ENCODE measurements at regions not wholly inside any gene's neighbourhood (a gene's known extent, or its start where the extent isn't known, plus 50 kb on each side); places are given as distances from the start of the nearest gene placed in this dataset.

- Histone ChIP-seq H3K9me2 (no peaks in the 10 kb centered on the region), H3K9me3 (no peaks in the 10 kb centered on the region), H4K20me1 (ENCODE audit: insufficient read depth) (no peaks in the 10 kb centered on the region), H3K4me2 (no peak overlapping the region), H3K79me2 (ENCODE audit: insufficient read depth) (no peaks in the 10 kb centered on the region), H3K4me3 (ENCODE audit: low read depth in 2 of 2, low read length in 1 of 2) (no peak overlapping the region), H3K4me1 (ENCODE audit: control insufficient read depth in 1 of 2, insufficient read depth in 2 of 2, low read depth in 1 of 2, low read length in 1 of 2) (no peaks in the 10 kb centered on the region), H3K9ac (no peak overlapping the region), H3F3A (replicated peaks; ENCODE audit: insufficient read depth) (peaks cover 11% of the 10 kb centered on the region), H2AFZ (ENCODE audit: low read depth) (no peak overlapping the region), H3K27me3 (ENCODE audit: insufficient read depth) (no peaks in the 10 kb centered on the region), H3K36me3 (replicated peaks in 1 of 2; ENCODE audit: control insufficient read depth in 1 of 2, insufficient read depth in 2 of 2, low read length in 1 of 2) (no peaks in the 10 kb centered on the region), H3K27ac (ENCODE audit: low read depth in 2 of 2, low read length in 1 of 2) (no peak overlapping the region)
- 11% methylated on average over 2 of the region's 2 CpGs for WGBS (ENCODE audit: low lambda C conversion rate)
- no peak for DNase-seq
- no peak for TF ChIP-seq GABPA (IDR thresholded peaks at IDR 0.05; ENCODE audit: low read depth)
- no peak for TF ChIP-seq USF1 (IDR thresholded peaks at IDR 0.05; ENCODE audit: borderline replicate concordance, low read depth)
- TF ChIP-seq RFX5 (IDR thresholded peaks at IDR 0.05; ENCODE audit: low read length) = no peak
- POLR2A ChIA-PET = no interaction called here
- CTCF ChIA-PET = interaction anchor here (0.7 kb wide), 1 partner anchor 68 kb away, joined by 3 read pairs; no protein-coding TSS in a partner anchor
These were observed 192.4 kb upstream of the RPL34 start for GRCh38 chr4:108427946-108428485.

GRCh38 chr4:108426493-108426892, 193.9 kb upstream of the RPL34 start:
- H3K36me3 ChIP-seq (replicated peaks in 1 of 2; ENCODE audit: control insufficient read depth in 1 of 2, insufficient read depth in 2 of 2, low read length in 1 of 2) = no peaks in the 10 kb centered on the region
- no peaks in the 10 kb centered on the region for H3K9me3 ChIP-seq
- peak overlapping the region in 1 of 2 experiments; percentile 32; a peak in 1 of 4 replicates for H3K4me3 ChIP-seq (ENCODE audit: low read depth in 2 of 2, low read length in 1 of 2)
- H3K4me2 ChIP-seq = peak overlapping the region; percentile 56
- peak overlapping the region; percentile 24; the same call in 1 of the 2 replicates for H3K9ac ChIP-seq
- H3K9me2 ChIP-seq = no peaks in the 10 kb centered on the region
- ChIA-PET POLR2A (no interaction called here), CTCF (no interaction called here)
- DNase-seq = no peak
- WGBS (ENCODE audit: low lambda C conversion rate) = 8% methylated on average over 3 of the region's 3 CpGs
- H3F3A ChIP-seq (replicated peaks; ENCODE audit: insufficient read depth) = peaks cover 11% of the 10 kb centered on the region
- peak overlapping the region in 1 of 2 experiments; percentile 63; a peak in 2 of 4 replicates for H3K27ac ChIP-seq (ENCODE audit: low read depth in 2 of 2, low read length in 1 of 2)
- H3K4me1 ChIP-seq (ENCODE audit: control insufficient read depth in 1 of 2, insufficient read depth in 2 of 2, low read depth in 1 of 2, low read length in 1 of 2) = no peaks in the 10 kb centered on the region
- H4K20me1 ChIP-seq (ENCODE audit: insufficient read depth) = no peaks in the 10 kb centered on the region
- no peak for TF ChIP-seq MEF2A (IDR thresholded peaks at IDR 0.05; ENCODE audit: borderline replicate concordance, low read depth)
- peak; percentile 49; the same call in 1 of the 2 replicates for TF ChIP-seq NFIC (IDR thresholded peaks at IDR 0.05; ENCODE audit: borderline replicate concordance)
- peak; percentile 39; the same call in 1 of the 2 replicates for TF ChIP-seq POLR2AphosphoS5 (IDR thresholded peaks at IDR 0.05; ENCODE audit: low read depth, low read length)
- TF ChIP-seq PBX3 (IDR thresholded peaks at IDR 0.05) = peak; percentile 93
- TF ChIP-seq FOXM1 (IDR thresholded peaks at IDR 0.05; ENCODE audit: low read depth) = no peak
- TF ChIP-seq FOXJ3 (CRISPR knock-in tag; IDR thresholded peaks at IDR 0.05) = no peak
- no peak for TF ChIP-seq GATA2 (CRISPR knock-in tag; IDR thresholded peaks at IDR 0.05)
- no peak for TF ChIP-seq YY1 (IDR thresholded peaks at IDR 0.05; ENCODE audit: low read depth)
- peak; percentile 73 for TF ChIP-seq TCF12 (IDR thresholded peaks at IDR 0.05)
- peak; percentile 63 for TF ChIP-seq JUND (IDR thresholded peaks at IDR 0.05)
- no peak for TF ChIP-seq RCOR1 (IDR thresholded peaks at IDR 0.05; ENCODE audit: low read length)
- TF ChIP-seq EP300 (IDR thresholded peaks at IDR 0.05; ENCODE audit: borderline replicate concordance in 1 of 2, low read depth in 1 of 2, low read length in 1 of 2) = peak in 1 of 2 experiments; percentile 51; a peak in 1 of 4 replicates
- TF ChIP-seq RFX5 (IDR thresholded peaks at IDR 0.05; ENCODE audit: low read length) = no peak
- 0 out of 2 replicates have a peak, but pooled peaks have one; percentile 27 for TF ChIP-seq TEAD4 (IDR thresholded peaks at IDR 0.05; ENCODE audit: borderline replicate concordance, insufficient read depth)
- peak overlapping the region; percentile 88 for H2AFZ ChIP-seq (ENCODE audit: low read depth)
- H3K27me3 ChIP-seq (ENCODE audit: insufficient read depth) = no peaks in the 10 kb centered on the region
- H3K79me2 ChIP-seq (ENCODE audit: insufficient read depth) = no peaks in the 10 kb centered on the region
